ENCODE measurements at regions not wholly inside any gene's neighbourhood (a gene's known extent, or its start where the extent isn't known, plus 50 kb on each side); places are given as distances from the start of the nearest gene placed in this dataset.

DNA sequence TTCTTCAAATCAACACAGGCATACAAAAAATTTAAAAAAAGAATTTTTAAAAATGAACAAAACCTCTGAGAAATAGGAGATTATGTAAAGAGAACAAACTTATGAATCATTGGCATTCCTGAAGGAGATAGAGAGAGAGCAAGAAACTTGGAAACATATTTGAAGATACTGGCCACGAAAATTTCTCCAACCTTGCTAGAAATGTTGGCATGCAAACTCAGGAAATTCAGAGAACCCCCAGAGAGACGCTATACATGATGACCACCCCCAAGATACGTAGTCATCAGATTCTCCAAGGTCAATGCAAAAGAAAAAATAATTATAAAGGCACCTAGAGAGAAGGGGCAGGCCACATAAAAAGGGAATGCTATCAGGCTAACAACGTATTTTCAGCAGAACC lies 472.5 kb downstream of the MTRR start:
- no peaks in the 10 kb centered on the region for H3K27me3 ChIP-seq
- TF ChIP-seq POLR2A (IDR thresholded peaks at IDR 0.05): no peak

DNA sequence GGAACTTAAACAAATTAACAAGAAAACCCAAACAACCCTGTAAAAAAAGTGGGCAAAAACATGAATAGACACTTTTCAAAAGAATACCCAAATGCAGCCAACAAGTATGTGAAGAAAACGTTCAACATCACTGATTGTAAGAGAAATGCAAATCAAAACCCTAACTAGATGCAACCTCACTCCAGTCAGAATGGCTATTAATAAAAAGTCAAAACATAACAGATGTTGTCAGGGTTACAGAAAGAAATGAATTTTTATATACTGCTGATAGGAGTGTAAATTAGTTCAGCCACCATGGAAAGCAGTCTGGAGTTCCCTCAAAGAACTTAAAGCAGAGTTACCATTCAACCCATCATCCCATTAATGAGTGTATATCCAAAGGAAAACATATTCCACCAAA lies 479.0 kb downstream of the MTRR start:
- no peak for DNase-seq
- Histone ChIP-seq H3K4me1 (replicated peaks in 1 of 2) (no peaks in the 10 kb centered on the region), H3K4me3 (no peak overlapping the region), H3K27ac (no peak overlapping the region), H3K36me3 (replicated peaks in 1 of 2) (no peaks in the 10 kb centered on the region), H3K27me3 (no peaks in the 10 kb centered on the region), H3K9me3 (replicated peaks in 1 of 3) (no peaks in the 10 kb centered on the region)
- TF ChIP-seq CTCF (IDR thresholded peaks at IDR 0.05): no peak
- TF ChIP-seq POLR2A (IDR thresholded peaks at IDR 0.05): no peak
- intact Hi-C loops (cut with DNase I): no loop called here
- 40 to 59% (median 45%) methylated on average over 1 of the region's 1 CpG for WGBS, 4 donors

More for the DNA sequence above, 472.5 kb downstream of the MTRR start:
- no peak for DNase-seq
- no peaks in the 10 kb centered on the region for H3K9me3 ChIP-seq (replicated peaks in 1 of 3)
- no peaks in the 10 kb centered on the region for H3K36me3 ChIP-seq (replicated peaks in 1 of 2)
- no peaks in the 10 kb centered on the region for H3K4me1 ChIP-seq (replicated peaks in 1 of 2)
- intact Hi-C loops (cut with DNase I): no loop called here
- H3K4me3 ChIP-seq: no peak overlapping the region
- H3K27ac ChIP-seq: no peak overlapping the region
- WGBS, 4 donors: 53 to 72% (median 62%) methylated on average over 4 of the region's 4 CpGs

DNA sequence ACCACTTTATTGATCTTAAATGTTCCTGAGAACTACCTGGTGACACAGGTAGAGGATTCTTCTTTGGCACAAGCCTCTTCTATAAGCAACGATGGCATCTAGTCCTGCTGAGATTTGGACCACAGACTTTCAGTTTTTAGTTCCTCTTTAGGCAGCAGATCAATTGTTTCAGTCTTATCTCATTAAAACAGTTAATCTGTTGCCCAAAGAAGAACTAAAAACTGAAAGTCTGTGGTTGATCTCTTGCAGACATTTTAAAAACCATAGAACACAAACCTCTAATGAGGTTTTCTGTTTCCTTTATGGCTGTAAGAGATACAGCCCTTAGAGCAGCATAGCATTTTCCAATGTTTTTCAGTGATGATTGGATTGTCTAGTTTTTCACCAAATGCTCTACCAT lies 480.9 kb downstream of the MTRR start:
- Histone ChIP-seq H3K4me1 (replicated peaks in 1 of 2) (no peaks in the 10 kb centered on the region), H3K27ac (no peak overlapping the region), H3K4me3 (no peak overlapping the region), H3K27me3 (no peaks in the 10 kb centered on the region), H3K9me3 (replicated peaks in 1 of 3) (no peaks in the 10 kb centered on the region), H3K36me3 (replicated peaks in 1 of 2) (no peaks in the 10 kb centered on the region)
- TF ChIP-seq CTCF (IDR thresholded peaks at IDR 0.05): no peak
- TF ChIP-seq POLR2A (IDR thresholded peaks at IDR 0.05): no peak
- DNase-seq: no peak
- 58 to 67% (median 62%) methylated on average over 1 of the region's 1 CpG for whole genome bisulfite sequencing, 4 donors
- intact Hi-C loops (cut with DNase I): no loop called here

DNA sequence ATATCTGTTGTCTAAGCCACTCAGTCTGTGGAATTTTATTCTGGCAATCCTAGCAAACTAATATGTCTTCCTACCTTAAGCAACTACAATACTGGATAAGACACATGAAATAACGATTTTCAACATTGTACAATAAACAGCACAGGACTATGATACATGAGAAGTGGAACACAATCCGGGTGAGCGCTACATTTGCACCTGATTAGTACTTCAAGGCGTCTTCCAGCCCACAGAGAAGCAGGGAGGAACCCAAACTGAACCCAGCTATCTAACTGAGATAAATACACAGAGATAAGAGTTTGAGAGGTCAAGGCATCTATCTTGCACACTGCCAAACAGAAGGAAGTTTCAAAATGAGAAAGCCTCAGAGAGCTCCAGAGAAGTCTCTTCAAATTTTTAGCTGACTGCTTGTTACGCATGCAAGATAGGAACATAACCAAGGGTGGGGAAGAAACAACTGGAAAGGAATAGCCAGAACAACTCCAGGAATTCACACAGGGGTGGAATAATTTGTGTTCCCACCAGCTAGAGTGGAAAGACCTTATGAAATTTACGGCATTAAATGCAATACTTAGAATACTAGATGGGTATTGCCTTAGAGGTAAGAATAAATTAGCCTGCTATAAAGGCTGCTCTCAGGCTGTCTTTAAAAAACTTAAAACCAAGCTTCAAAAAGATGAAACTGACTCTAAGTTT lies 481.8 kb downstream of the MTRR start:
- WGBS, 4 donors: 41 to 61% (median 52%) methylated on average over 6 of the region's 6 CpGs
- intact Hi-C loops (cut with DNase I): no loop called here

More for the DNA sequence above, 481.8 kb downstream of the MTRR start:
- Histone ChIP-seq H3K4me3 (no peak overlapping the region), H3K36me3 (replicated peaks in 1 of 2) (no peaks in the 10 kb centered on the region), H3K27me3 (no peaks in the 10 kb centered on the region), H3K27ac (no peak overlapping the region), H3K9me3 (replicated peaks in 1 of 3) (no peaks in the 10 kb centered on the region), H3K4me1 (replicated peaks in 1 of 2) (no peaks in the 10 kb centered on the region)
- TF ChIP-seq CTCF (IDR thresholded peaks at IDR 0.05) (no peak), POLR2A (IDR thresholded peaks at IDR 0.05) (no peak)
- no peak for DNase-seq
